HepG2 (cell line): ENCODE measurements at regions not wholly inside any gene's neighbourhood (a gene's known extent, or its start where the extent isn't known, plus 50 kb on each side); places are given as distances from the start of the nearest gene placed in this dataset.

Experiments used
- KLF16 ChIP-seq, 2 experiments: sonication (generic) in 1 of 2; formaldehyde crosslinking in 1 of 2; IDR thresholded peaks; 2 replicates each; pipeline versions ENCODE4 v1.6.1 to v1.8.0; 2016 to 2023; ENCODE audit warnings: missing genetic modification reagents in 2 of 2, missing compliant biosample characterization in 1 of 2
- RBAK ChIP-seq: sonication (generic); formaldehyde crosslinking; IDR thresholded peaks from 2 replicates; pipeline ENCODE4 v1.5.1; 2020; ENCODE audit warnings: mild to moderate bottlenecking, missing genetic modification reagents
- RELA ChIP-seq: sonication (generic); formaldehyde crosslinking; IDR thresholded peaks from 2 replicates; pipeline ENCODE4 v1.4.0; 2020; ENCODE audit warnings: missing genetic modification reagents
- TMF1 ChIP-seq: sonication (generic); formaldehyde crosslinking; IDR thresholded peaks from 2 replicates; pipeline ENCODE4 v1.8.1; 2022; ENCODE audit warnings: low read depth, missing genetic modification reagents
- U2AF2 ChIP-seq: fragments of 200-400 bp; formaldehyde crosslinking; IDR thresholded peaks from 2 replicates; pipeline ENCODE4 v1.6.1; 2017; ENCODE audit warnings: low read depth, mild to moderate bottlenecking, low read length
- TF ChIP-seq, protein P1 (sequence below): sonication (generic); formaldehyde crosslinking; IDR thresholded peaks from 2 replicates; pipeline ENCODE4 v1.4.0; 2020; ENCODE audit warnings: mild to moderate bottlenecking, low read depth, missing genetic modification reagents
- TF ChIP-seq, protein P2 (sequence below), 2 experiments: sonication (generic) in 1 of 2; formaldehyde crosslinking in 1 of 2; IDR thresholded peaks; 2 replicates each; pipeline versions ENCODE4 v1.4.0 to v1.6.1; 2018 to 2020; ENCODE audit warnings: missing genetic modification reagents in 2 of 2, borderline replicate concordance in 1 of 2, low read depth in 1 of 2, mild to moderate bottlenecking in 1 of 2, missing biosample characterization in 1 of 2
- TF ChIP-seq, protein P3 (sequence below): sonication (generic); formaldehyde crosslinking; IDR thresholded peaks from 2 replicates; pipeline ENCODE4 v1.4.0; 2020; ENCODE audit warnings: low read depth, missing genetic modification reagents
- TF ChIP-seq, protein P4 (sequence below): sonication (generic); formaldehyde crosslinking; IDR thresholded peaks from 2 replicates; pipeline ENCODE4 v1.4.0; 2020; ENCODE audit warnings: missing genetic modification reagents
- TF ChIP-seq, protein P5 (sequence below): sonication (generic); formaldehyde crosslinking; IDR thresholded peaks from 2 replicates; pipeline ENCODE4 v1.4.0; 2020; ENCODE audit warnings: mild to moderate bottlenecking, missing genetic modification reagents

DNA sequence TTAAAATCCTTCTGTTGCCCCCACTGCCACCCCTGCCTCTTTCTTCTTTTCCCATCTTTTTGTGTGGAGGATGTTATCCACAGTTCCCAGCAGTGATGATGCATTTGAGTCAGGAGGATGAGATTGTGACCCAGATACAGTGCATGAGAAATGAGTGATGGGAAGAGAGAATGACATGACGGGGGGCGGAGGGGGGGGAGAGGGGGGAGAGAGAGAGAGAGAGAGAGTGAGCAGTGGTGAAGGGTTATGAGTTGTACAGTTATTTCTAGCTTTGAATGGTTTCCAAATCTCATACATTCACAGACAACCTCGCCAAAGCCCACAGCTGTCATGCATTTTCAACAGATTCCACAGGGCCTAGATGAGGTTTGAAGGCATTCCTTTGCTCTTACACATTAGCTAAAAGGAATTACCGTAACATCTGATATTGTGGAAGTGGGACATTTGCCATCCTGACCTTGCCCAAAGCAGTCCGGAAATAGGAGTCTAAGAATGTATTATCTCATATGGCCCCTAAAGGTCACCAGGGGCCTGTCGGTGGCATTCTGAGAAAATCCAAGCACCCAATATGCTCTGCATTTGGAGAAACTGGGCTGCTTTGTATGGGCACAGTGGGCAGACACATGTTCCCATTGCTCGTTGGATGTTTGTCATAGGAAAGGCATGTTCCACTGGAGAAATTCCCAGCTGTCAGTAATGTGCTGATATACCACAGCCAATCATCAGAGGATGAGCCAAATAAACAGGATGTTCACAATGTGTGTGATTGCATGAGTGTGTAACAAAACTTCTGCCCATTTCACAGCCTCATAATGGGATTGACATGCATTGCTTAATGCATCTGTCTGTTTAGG, 435.8 kb downstream of the SPRY1 start (continued):
- TF ChIP-seq, protein P1, sequence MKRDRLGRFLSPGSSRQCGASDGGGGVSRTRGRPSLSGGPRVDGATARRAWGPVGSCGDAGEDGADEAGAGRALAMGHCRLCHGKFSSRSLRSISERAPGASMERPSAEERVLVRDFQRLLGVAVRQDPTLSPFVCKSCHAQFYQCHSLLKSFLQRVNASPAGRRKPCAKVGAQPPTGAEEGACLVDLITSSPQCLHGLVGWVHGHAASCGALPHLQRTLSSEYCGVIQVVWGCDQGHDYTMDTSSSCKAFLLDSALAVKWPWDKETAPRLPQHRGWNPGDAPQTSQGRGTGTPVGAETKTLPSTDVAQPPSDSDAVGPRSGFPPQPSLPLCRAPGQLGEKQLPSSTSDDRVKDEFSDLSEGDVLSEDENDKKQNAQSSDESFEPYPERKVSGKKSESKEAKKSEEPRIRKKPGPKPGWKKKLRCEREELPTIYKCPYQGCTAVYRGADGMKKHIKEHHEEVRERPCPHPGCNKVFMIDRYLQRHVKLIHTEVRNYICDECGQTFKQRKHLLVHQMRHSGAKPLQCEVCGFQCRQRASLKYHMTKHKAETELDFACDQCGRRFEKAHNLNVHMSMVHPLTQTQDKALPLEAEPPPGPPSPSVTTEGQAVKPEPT = no peak
- TF ChIP-seq RBAK (CRISPR knock-in tag) (no peak), RELA (CRISPR knock-in tag) (no peak), U2AF2 (no peak), TMF1 (no peak), KLF16 (CRISPR knock-in tag; IDR thresholded peaks at IDR 0.05) (no peak)
- TF ChIP-seq, protein P2, sequence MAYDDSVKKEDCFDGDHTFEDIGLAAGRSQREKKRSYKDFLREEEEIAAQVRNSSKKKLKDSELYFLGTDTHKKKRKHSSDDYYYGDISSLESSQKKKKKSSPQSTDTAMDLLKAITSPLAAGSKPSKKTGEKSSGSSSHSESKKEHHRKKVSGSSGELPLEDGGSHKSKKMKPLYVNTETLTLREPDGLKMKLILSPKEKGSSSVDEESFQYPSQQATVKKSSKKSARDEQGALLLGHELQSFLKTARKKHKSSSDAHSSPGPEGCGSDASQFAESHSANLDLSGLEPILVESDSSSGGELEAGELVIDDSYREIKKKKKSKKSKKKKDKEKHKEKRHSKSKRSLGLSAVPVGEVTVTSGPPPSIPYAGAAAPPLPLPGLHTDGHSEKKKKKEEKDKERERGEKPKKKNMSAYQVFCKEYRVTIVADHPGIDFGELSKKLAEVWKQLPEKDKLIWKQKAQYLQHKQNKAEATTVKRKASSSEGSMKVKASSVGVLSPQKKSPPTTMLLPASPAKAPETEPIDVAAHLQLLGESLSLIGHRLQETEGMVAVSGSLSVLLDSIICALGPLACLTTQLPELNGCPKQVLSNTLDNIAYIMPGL (CRISPR knock-in tag; IDR thresholded peaks at IDR 0.05; ENCODE audit: borderline replicate concordance in 1 of 2, low read depth in 1 of 2) = no peak
- TF ChIP-seq, protein P3, sequence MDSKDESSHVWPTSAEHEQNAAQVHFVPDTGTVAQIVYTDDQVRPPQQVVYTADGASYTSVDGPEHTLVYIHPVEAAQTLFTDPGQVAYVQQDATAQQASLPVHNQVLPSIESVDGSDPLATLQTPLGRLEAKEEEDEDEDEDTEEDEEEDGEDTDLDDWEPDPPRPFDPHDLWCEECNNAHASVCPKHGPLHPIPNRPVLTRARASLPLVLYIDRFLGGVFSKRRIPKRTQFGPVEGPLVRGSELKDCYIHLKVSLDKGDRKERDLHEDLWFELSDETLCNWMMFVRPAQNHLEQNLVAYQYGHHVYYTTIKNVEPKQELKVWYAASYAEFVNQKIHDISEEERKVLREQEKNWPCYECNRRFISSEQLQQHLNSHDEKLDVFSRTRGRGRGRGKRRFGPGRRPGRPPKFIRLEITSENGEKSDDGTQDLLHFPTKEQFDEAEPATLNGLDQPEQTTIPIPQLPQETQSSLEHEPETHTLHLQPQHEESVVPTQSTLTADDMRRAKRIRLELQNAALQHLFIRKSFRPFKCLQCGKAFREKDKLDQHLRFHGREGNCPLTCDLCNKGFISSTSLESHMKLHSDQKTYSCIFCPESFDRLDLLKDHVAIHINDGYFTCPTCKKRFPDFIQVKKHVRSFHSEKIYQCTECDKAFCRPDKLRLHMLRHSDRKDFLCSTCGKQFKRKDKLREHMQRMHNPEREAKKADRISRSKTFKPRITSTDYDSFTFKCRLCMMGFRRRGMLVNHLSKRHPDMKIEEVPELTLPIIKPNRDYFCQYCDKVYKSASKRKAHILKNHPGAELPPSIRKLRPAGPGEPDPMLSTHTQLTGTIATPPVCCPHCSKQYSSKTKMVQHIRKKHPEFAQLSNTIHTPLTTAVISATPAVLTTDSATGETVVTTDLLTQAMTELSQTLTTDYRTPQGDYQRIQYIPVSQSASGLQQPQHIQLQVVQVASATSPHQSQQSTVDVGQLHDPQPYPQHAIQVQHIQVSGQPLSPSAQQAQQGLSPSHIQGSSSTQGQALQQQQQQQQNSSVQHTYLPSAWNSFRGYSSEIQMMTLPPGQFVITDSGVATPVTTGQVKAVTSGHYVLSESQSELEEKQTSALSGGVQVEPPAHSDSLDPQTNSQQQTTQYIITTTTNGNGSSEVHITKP = no peak
- TF ChIP-seq, protein P4, sequence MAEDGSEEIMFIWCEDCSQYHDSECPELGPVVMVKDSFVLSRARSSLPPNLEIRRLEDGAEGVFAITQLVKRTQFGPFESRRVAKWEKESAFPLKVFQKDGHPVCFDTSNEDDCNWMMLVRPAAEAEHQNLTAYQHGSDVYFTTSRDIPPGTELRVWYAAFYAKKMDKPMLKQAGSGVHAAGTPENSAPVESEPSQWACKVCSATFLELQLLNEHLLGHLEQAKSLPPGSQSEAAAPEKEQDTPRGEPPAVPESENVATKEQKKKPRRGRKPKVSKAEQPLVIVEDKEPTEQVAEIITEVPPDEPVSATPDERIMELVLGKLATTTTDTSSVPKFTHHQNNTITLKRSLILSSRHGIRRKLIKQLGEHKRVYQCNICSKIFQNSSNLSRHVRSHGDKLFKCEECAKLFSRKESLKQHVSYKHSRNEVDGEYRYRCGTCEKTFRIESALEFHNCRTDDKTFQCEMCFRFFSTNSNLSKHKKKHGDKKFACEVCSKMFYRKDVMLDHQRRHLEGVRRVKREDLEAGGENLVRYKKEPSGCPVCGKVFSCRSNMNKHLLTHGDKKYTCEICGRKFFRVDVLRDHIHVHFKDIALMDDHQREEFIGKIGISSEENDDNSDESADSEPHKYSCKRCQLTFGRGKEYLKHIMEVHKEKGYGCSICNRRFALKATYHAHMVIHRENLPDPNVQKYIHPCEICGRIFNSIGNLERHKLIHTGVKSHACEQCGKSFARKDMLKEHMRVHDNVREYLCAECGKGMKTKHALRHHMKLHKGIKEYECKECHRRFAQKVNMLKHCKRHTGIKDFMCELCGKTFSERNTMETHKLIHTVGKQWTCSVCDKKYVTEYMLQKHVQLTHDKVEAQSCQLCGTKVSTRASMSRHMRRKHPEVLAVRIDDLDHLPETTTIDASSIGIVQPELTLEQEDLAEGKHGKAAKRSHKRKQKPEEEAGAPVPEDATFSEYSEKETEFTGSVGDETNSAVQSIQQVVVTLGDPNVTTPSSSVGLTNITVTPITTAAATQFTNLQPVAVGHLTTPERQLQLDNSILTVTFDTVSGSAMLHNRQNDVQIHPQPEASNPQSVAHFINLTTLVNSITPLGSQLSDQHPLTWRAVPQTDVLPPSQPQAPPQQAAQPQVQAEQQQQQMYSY (CRISPR knock-in tag) = no peak
- TF ChIP-seq, protein P5, sequence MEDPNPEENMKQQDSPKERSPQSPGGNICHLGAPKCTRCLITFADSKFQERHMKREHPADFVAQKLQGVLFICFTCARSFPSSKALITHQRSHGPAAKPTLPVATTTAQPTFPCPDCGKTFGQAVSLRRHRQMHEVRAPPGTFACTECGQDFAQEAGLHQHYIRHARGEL = no peak
